Pulmonary artery endothelial cell (primary cell): ENCODE measurements at regions not wholly inside any gene's neighbourhood (a gene's known extent, or its start where the extent isn't known, plus 50 kb on each side); places are given as distances from the start of the nearest gene placed in this dataset.

Source experiments
- DNase-seq: peaks from one replicate; pipeline ENCODE4 v3.0.0-alpha.2; 2011; ENCODE audit warnings: low read depth, low spot score

GRCh38 chr3:65233561-65233960 lies 545.8 kb upstream of the ADAMTS9 start:
- DNase-seq = no peak

- DNase-seq = no peak
Observed at GRCh38 chr3:65231544-65231943, 543.7 kb upstream of the ADAMTS9 start.

GRCh38 chr3:65230261-65231139 lies 542.7 kb upstream of the ADAMTS9 start:
- no peak for DNase-seq

- DNase-seq = no peak
Observed at GRCh38 chr3:65226287-65226686, 538.5 kb upstream of the ADAMTS9 start.

- no peak for DNase-seq
Observed at GRCh38 chr3:65210026-65210814, 522.4 kb upstream of the ADAMTS9 start.

GRCh38 chr3:65202395-65202794 lies 514.6 kb upstream of the ADAMTS9 start:
- no peak for DNase-seq

- no peak for DNase-seq
Observed at GRCh38 chr3:65201926-65202325, 514.1 kb upstream of the ADAMTS9 start.

GRCh38 chr3:65200310-65200970 lies 512.6 kb upstream of the ADAMTS9 start:
- DNase-seq = no peak

GRCh38 chr3:65196663-65197062 lies 508.9 kb upstream of the ADAMTS9 start:
- no peak for DNase-seq

GRCh38 chr3:65195211-65196006 lies 507.6 kb upstream of the ADAMTS9 start:
- no peak for DNase-seq

GRCh38 chr3:65194744-65195143 lies 506.9 kb upstream of the ADAMTS9 start:
- no peak for DNase-seq

- DNase-seq = no peak
Observed at GRCh38 chr3:65194047-65194714, 506.4 kb upstream of the ADAMTS9 start.

- DNase-seq = no peak
Observed at GRCh38 chr3:65193531-65193930, 505.7 kb upstream of the ADAMTS9 start.

GRCh38 chr3:65190111-65190510 lies 502.3 kb upstream of the ADAMTS9 start:
- no peak for DNase-seq

- no peak for DNase-seq
Observed at GRCh38 chr3:65186268-65186667, 498.5 kb upstream of the ADAMTS9 start.

GRCh38 chr3:65182682-65183081 lies 494.9 kb upstream of the ADAMTS9 start:
- DNase-seq = no peak

- DNase-seq = no peak
Observed at GRCh38 chr3:65182085-65182484, 494.3 kb upstream of the ADAMTS9 start.

GRCh38 chr3:65181391-65181871 lies 493.6 kb upstream of the ADAMTS9 start:
- no peak for DNase-seq

- DNase-seq = no peak
Observed at GRCh38 chr3:65178703-65179102, 490.9 kb upstream of the ADAMTS9 start.

- no peak for DNase-seq
Observed at GRCh38 chr3:65177960-65178376, 490.2 kb upstream of the ADAMTS9 start.
